ENCODE measurements at regions not wholly inside any gene's neighbourhood (a gene's known extent, or its start where the extent isn't known, plus 50 kb on each side); places are given as distances from the start of the nearest gene placed in this dataset.

DNA sequence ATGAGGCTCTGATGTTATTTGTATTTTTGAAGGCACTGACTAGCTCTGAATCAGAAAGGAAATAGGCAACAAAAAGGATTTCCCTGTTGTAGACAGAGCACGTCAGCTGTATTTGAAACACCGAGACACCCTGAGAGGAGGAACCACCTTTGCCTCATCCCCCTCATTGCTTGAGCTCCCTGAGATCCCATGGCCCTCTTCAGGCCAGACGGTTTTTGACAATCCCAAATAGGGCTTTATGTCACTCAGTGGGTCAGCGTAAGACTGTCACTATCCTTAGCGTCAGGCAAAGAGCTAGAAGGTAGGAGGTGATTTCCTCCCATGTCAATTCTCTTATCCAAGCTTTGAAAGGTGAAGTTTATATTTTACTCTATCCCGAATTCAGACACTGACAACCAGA, 254.3 kb downstream of the ZNF621 start:
- TF ChIP-seq, protein P1, sequence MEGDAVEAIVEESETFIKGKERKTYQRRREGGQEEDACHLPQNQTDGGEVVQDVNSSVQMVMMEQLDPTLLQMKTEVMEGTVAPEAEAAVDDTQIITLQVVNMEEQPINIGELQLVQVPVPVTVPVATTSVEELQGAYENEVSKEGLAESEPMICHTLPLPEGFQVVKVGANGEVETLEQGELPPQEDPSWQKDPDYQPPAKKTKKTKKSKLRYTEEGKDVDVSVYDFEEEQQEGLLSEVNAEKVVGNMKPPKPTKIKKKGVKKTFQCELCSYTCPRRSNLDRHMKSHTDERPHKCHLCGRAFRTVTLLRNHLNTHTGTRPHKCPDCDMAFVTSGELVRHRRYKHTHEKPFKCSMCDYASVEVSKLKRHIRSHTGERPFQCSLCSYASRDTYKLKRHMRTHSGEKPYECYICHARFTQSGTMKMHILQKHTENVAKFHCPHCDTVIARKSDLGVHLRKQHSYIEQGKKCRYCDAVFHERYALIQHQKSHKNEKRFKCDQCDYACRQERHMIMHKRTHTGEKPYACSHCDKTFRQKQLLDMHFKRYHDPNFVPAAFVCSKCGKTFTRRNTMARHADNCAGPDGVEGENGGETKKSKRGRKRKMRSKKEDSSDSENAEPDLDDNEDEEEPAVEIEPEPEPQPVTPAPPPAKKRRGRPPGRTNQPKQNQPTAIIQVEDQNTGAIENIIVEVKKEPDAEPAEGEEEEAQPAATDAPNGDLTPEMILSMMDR (conservative IDR thresholded peaks at IDR 0.05 in 1 of 2, IDR thresholded peaks at IDR 0.05 in 1 of 2; ENCODE audit: low read depth in 1 of 2, low read length in 2 of 2), result no peak
- no peak for TF ChIP-seq EZH2 (IDR thresholded peaks at IDR 0.05; ENCODE audit: low read length, missing control alignments)

Measured in fibroblast of lung (primary cell).